Coronary artery (tissue), 2 donors: ENCODE measurements at regions not wholly inside any gene's neighbourhood (a gene's known extent, or its start where the extent isn't known, plus 50 kb on each side); places are given as distances from the start of the nearest gene placed in this dataset.

Experiments used
- DNase-seq: peaks from one replicate; pipeline ENCODE4 v3.0.0-alpha.2; 2017; ENCODE audit warnings: low spot score
- H3K27ac ChIP-seq, 2 donors: fragments of 200-600 bp; sonication (generic); one replicate each; pipeline ENCODE4 v1.5.1; 2016 to 2019
- H3K4me3 ChIP-seq: fragments of 200-600 bp; sonication (generic); 2 replicates; pipeline ENCODE4 v1.5.1; 2016; ENCODE audit warnings: mild to moderate bottlenecking, moderate library complexity
- TF ChIP-seq, protein P1 (sequence below): fragments of 200-600 bp; sonication (generic); IDR thresholded peaks from one replicate; pipeline ENCODE4 v1.5.1; 2019; ENCODE audit warnings: antibody characterized with exemption

DNA sequence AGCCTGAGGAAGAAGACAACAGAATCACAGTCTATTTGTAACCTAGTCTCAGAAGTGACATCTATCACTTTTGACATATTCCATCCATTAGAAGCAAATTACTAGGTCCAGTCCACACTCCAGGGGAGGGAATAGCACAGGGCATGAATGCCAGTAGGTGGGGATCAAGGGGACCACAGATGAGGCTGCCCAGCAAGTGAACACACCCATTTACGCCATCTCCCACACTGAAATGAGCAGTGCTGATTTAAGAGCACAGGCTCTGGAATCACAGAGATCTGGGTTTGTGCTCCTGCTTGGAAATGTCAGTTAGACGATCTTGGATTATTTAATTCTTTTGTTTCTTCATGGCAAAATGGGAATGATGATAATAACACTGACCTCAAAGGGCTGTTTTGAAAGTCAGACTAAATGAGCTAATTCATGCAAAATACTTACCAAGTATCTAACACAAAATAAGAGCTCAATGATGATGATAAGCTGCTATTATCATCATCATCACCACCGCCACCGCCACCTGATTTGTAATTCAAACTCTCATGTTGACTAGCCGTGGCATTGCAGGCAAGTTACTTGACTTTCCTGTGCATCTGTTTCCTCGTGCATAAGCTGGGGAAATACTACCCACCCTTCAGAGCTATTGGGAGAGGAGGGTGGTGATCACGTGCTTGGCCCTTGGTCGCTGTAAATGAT is 138.9 kb upstream of the KLF14 start:
- TF ChIP-seq, protein P1, sequence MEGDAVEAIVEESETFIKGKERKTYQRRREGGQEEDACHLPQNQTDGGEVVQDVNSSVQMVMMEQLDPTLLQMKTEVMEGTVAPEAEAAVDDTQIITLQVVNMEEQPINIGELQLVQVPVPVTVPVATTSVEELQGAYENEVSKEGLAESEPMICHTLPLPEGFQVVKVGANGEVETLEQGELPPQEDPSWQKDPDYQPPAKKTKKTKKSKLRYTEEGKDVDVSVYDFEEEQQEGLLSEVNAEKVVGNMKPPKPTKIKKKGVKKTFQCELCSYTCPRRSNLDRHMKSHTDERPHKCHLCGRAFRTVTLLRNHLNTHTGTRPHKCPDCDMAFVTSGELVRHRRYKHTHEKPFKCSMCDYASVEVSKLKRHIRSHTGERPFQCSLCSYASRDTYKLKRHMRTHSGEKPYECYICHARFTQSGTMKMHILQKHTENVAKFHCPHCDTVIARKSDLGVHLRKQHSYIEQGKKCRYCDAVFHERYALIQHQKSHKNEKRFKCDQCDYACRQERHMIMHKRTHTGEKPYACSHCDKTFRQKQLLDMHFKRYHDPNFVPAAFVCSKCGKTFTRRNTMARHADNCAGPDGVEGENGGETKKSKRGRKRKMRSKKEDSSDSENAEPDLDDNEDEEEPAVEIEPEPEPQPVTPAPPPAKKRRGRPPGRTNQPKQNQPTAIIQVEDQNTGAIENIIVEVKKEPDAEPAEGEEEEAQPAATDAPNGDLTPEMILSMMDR: no peak
- DNase-seq: no peak
- no peak overlapping the region for H3K27ac ChIP-seq
- H3K4me3 ChIP-seq: no peak overlapping the region

DNA sequence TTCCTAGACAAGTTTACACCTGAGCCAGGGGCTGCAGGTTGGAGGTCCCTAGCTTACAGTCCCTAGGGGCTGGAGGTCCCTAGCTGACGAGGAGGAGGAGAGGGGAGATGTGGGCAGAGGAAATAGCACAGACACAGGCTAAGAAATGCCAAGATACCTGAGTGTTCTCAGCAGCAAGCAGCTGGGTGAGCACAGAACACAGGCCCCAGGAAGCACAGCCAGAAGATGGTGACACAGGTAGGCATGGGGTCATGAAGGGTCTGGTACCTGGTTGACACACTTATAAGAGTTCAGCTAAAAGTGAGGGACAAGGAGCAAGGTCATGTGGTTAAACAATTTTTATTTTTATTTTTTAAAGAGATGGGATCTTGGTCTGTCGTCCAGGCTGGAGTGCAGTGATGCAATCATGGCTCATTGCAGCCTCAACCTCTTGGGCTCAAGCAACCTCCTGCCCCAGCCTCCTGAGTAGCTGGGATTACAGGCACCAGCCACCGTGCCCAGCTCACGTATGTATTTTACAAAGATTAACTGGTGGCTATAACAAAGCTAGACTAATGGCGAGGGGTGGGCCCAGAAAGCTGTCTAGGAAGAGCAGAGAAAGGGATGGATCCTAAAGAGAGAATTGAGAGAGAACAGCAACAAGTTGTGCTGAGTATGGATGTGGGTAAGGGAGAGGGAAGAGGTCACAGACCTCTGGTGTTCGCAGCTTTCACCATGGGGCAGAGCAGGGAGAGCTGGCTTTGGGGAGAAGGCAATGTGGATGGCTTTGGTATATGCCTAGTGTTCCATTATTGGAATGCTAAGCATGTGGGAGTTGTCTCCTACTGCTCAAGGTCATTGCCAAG is 140.3 kb upstream of the KLF14 start:
- TF ChIP-seq, protein P1: no peak
- DNase-seq: no peak
- no peak overlapping the region for H3K27ac ChIP-seq

DNA sequence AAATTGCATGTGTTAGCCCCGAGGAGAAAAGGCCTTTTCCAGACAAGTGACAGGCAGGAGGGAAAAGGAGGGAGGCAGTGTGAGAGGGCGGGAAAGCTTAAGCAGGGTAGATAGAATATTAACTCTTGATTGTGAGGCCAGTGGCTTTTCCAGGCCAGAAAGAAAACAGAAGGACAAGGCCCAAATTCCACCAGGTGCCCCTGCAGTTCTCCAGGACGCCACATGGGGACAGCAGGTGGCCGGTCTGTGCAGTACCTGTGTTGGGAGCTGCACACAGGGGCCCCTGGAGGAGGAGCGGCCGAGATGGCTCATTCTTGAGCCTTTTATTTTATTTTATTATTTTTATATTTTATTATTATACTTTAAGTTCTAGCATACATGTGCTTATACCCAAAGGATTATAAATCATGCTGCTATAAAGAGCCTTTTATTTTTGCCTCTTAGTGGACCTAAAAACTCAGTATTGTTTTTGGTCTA is 141.3 kb upstream of the KLF14 start:
- DNase-seq: no peak
- peak overlapping the region in 1 of 2 donors; percentile 38 for H3K27ac ChIP-seq
- H3K4me3 ChIP-seq: no peak overlapping the region
- TF ChIP-seq, protein P1: peak; percentile 68

More for the DNA sequence above, 140.3 kb upstream of the KLF14 start:
- no peak overlapping the region for H3K4me3 ChIP-seq

DNA sequence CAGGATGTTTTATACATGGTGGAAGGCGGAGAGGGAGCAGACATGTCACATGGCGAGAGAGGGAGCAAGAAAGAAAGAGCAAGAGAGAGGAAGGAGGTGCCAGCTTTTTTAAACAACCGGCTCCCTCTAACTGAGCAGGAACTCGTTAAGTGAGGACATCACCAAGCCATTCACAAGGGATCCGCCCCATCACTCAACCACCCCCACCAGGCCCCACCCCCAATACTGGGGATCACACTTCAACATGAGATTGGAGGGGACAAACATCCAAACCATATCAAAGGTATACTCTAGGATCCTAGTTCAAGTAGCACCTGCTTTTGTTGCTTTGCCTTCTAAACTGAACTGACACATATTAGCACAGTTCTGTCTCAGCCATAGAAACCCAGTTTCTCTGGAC is 141.9 kb upstream of the KLF14 start:
- no peak for DNase-seq
- Histone ChIP-seq H3K27ac (no peak overlapping the region), H3K4me3 (no peak overlapping the region)
- TF ChIP-seq, protein P1: no peak

DNA sequence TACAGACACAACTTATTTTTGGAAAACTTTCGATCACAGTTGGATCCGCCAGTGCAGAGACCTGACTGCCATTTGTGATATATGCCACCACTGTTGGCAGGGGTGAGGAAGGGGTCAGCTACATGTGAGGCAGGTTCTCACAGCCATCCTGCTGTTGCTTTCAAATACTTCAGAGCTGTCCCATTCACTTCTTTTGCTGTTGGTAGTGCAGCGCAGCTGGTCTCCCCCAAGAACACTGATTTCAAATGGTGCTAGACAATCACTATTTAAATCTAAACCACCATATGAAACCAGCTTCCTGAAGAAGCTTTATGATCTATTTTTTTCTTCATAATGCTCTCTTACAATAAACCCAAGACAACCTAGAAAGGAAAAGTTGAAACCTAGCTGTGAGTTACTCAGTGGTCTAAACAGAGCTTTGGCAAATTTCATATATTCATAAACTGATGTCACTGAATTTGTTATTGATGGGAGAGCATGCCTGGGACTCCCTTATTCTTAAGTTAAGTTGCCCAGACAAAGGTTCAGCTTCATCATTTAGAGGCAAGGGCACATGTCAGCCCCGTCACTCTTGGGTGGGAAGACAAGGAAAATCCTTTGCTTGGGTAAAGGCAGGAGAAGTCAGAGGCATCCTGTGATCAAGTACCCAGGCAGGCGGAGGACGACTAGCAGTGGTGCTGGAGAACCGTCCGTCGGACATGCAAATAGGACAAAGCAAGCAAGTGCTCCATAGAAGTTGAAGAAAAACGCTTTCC is 143.4 kb upstream of the KLF14 start:
- Histone ChIP-seq H3K27ac (no peak overlapping the region), H3K4me3 (no peak overlapping the region)
- no peak for DNase-seq
- TF ChIP-seq, protein P1: no peak

DNA sequence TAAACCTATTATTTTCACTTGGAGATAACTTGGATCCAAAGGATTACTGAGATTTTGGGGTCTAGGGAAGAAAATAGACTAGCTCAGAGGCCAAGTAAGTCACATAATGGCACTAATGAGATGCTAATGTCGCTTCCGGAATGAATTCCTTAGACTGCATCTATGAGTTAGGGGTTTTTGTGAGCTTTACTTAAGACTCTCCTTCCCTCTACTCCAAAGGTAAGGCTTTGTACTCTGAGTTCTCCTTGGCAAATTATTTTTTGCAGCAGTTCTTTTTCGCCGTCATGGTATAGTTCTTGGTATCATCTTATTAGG is 143.9 kb upstream of the KLF14 start:
- no peak for DNase-seq
- TF ChIP-seq, protein P1: no peak
- Histone ChIP-seq H3K27ac (no peak overlapping the region), H3K4me3 (no peak overlapping the region)
